Mesothelial cell of epicardium (in vitro differentiated cells): ENCODE measurements at regions not wholly inside any gene's neighbourhood (a gene's known extent, or its start where the extent isn't known, plus 50 kb on each side); places are given as distances from the start of the nearest gene placed in this dataset.

Source experiments
- DNase-seq, 2 experiments: peaks; one replicate each; pipeline ENCODE4 v3.0.0; 2021; ENCODE audit warnings: low spot score in 2 of 2; ENCODE audit not compliant: unreplicated experiment in 2 of 2
- H3K27ac Mint-ChIP-seq: 2 replicates; pipeline ENCODE4 v1.8.0; 2021; ENCODE audit warnings: mixed read lengths
- H3K27me3 Mint-ChIP-seq: 2 replicates; pipeline ENCODE4 v1.8.0; 2021; ENCODE audit warnings: low read depth, mixed read lengths
- H3K36me3 Mint-ChIP-seq: 2 replicates; pipeline ENCODE4 v1.8.0; 2021; ENCODE audit warnings: mixed read lengths
- H3K4me1 Mint-ChIP-seq: 2 replicates; pipeline ENCODE4 v1.8.0; 2021; ENCODE audit warnings: mixed read lengths
- H3K4me3 Mint-ChIP-seq: 2 replicates; pipeline ENCODE4 v1.8.0; 2021; ENCODE audit warnings: mild to moderate bottlenecking, moderate library complexity, mixed read lengths
- H3K9me3 Mint-ChIP-seq: 2 replicates; pipeline ENCODE4 v1.8.0; 2021; ENCODE audit warnings: mixed read lengths
- CTCF ChIP-seq: fragments of 200-600 bp; sonication (generic); IDR thresholded peaks from one replicate; pipeline ENCODE4 v1.5.0; 2021; ENCODE audit warnings: antibody characterized with exemption; ENCODE audit not compliant: unreplicated experiment

- Mint-ChIP-seq H3K9me3 (peaks cover 8% of the 10 kb centered on the region), H3K27ac (no peak overlapping the region), H3K36me3 (no peaks in the 10 kb centered on the region), H3K4me3 (no peak overlapping the region), H3K27me3 (peaks cover 6% of the 10 kb centered on the region), H3K4me1 (peaks cover 3% of the 10 kb centered on the region)
- no peak for DNase-seq
- TF ChIP-seq CTCF = no peak
Observed at GRCh38 chr11:134932761-134933160, 520.7 kb upstream of the B3GAT1 start.

- Mint-ChIP-seq H3K27me3 (peaks cover 4% of the 10 kb centered on the region), H3K4me3 (no peak overlapping the region), H3K27ac (no peak overlapping the region), H3K9me3 (peaks cover 10% of the 10 kb centered on the region), H3K36me3 (no peaks in the 10 kb centered on the region), H3K4me1 (peaks cover 9% of the 10 kb centered on the region)
- no peak for TF ChIP-seq CTCF
- DNase-seq = no peak
Observed at GRCh38 chr11:134925432-134925831, 513.4 kb upstream of the B3GAT1 start.

GRCh38 chr11:134923441-134923840, 511.4 kb upstream of the B3GAT1 start:
- DNase-seq = no peak
- TF ChIP-seq CTCF = no peak
- Mint-ChIP-seq H3K27ac (no peak overlapping the region), H3K36me3 (no peaks in the 10 kb centered on the region), H3K27me3 (no peaks in the 10 kb centered on the region), H3K4me1 (peaks cover 9% of the 10 kb centered on the region), H3K4me3 (no peak overlapping the region), H3K9me3 (peaks cover 6% of the 10 kb centered on the region)

GRCh38 chr11:134921938-134922337, 509.9 kb upstream of the B3GAT1 start:
- no peak for TF ChIP-seq CTCF
- peaks cover 9% of the 10 kb centered on the region for H3K4me1 Mint-ChIP-seq
- H3K4me3 Mint-ChIP-seq = no peak overlapping the region
- DNase-seq = no peak
- peaks cover 3% of the 10 kb centered on the region for H3K9me3 Mint-ChIP-seq
- H3K27me3 Mint-ChIP-seq = no peaks in the 10 kb centered on the region
- no peaks in the 10 kb centered on the region for H3K36me3 Mint-ChIP-seq
- H3K27ac Mint-ChIP-seq = no peak overlapping the region

GRCh38 chr11:134920851-134921608, 509.0 kb upstream of the B3GAT1 start:
- no peak for DNase-seq
- H3K27ac Mint-ChIP-seq = no peak overlapping the region
- H3K4me3 Mint-ChIP-seq = no peak overlapping the region
- TF ChIP-seq CTCF = no peak
- H3K4me1 Mint-ChIP-seq = peaks cover 13% of the 10 kb centered on the region
- no peaks in the 10 kb centered on the region for H3K27me3 Mint-ChIP-seq
- no peaks in the 10 kb centered on the region for H3K36me3 Mint-ChIP-seq
- no peaks in the 10 kb centered on the region for H3K9me3 Mint-ChIP-seq
